NCI-H187 treated with DMSO at 0.1 percent for 48 hours (cell line): ENCODE measurements at regions not wholly inside any gene's neighbourhood (a gene's known extent, or its start where the extent isn't known, plus 50 kb on each side); places are given as distances from the start of the nearest gene placed in this dataset.

Experiments used
- DNase-seq: peaks from one replicate; lab custom pipeline; 2025; lab: John Stamatoyannopoulos, UW

GRCh38 chr5:115377468-115378217 lies 81.2 kb upstream of the CCDC112 start:
- DNase-seq = no peak

DNA sequence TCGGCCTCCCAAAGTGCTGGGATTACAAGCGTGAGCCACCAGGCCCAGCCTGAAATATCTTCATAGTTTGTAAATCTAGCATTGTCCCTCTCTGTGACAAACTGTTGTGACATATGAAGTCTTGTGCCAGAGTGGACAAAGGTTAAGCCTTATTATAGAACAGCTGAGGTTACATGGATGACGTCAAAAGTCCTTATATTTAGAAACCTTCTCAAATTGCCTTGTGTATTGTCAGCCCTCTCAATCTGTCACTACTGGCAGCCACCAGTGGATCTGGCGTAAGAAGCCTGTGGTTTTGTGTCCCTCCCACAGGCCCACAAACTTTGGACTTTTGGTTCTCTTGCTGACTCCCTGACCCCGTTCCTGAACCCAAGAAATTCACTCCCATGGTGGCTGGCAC lies 79.4 kb upstream of the CCDC112 start:
- DNase-seq = no peak

- DNase-seq = no peak
These were observed 77.8 kb upstream of the CCDC112 start for GRCh38 chr5:115374057-115374775.

- DNase-seq = no peak
These were observed 75.7 kb upstream of the CCDC112 start for GRCh38 chr5:115372146-115372545.

DNA sequence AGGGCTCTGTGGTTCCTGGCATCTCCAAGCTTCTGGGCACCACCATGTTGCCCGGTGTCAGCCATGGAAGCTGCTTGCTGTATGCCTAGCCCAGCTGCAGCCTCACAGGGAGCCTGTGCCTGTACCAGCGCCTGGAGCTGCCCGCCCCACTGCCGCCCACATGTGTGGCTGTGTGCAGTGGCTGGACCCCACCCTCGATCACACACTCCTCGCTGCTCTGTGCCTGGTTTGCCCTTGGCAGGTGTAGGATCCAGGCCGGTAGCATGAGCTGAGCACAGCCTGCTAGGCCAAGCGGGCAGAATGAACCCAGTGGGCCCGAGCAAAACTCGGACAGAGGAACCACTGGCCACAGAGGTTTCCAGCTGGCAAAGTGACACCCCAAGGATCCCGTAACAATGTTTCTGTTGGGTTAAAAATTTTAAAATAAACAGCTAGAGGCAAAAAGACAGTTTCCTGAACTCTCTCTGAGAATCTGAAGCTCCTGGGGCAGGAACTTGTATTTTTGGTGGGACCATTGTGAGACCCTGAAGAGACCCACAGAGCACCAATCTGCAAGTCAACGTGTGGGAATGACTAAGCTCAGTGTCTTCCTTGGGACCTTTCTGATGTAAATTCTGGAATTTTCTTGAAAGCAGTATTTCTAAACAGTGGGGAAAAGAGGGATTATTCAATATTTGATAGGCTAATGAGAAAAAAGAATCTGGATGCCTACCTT lies 73.1 kb upstream of the CCDC112 start:
- no peak for DNase-seq

GRCh38 chr5:115366223-115366622 lies 69.8 kb upstream of the CCDC112 start:
- DNase-seq = no peak

- DNase-seq = no peak
These were observed 67.4 kb upstream of the CCDC112 start for GRCh38 chr5:115363879-115364278.

GRCh38 chr5:115360046-115360685 lies 63.7 kb upstream of the CCDC112 start:
- DNase-seq = no peak

DNA sequence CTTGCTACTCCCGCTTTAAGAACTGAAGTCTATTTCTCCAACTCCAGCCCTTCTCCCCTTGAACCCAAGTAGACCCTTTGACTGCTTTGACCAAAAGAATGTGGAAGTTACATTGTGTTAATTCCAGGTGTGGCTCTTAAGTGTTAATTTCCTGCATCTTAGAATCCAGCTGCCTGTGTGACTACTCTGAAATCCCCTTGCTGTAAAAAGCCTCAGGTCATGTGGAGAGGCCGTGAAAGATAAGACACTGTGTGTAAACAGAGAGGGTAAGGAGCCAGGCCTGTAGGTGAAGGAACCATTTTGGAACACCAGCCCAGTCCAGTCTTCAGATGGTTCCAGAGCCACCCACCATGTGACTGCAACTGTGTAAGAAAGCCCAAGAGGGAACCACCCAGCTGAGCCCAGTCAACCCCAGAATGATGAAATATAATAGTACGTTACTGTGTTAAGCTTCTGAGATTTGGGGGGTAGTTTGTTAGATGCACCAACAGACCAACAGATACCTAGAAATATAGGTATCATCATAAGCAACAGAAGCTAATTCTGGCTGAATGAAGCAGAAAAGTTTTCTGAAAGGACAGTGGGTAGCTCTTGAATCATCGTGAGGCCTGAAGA lies 59.4 kb upstream of the CCDC112 start:
- no peak for DNase-seq

GRCh38 chr5:115355095-115355494 lies 58.6 kb upstream of the CCDC112 start:
- DNase-seq = no peak

DNA sequence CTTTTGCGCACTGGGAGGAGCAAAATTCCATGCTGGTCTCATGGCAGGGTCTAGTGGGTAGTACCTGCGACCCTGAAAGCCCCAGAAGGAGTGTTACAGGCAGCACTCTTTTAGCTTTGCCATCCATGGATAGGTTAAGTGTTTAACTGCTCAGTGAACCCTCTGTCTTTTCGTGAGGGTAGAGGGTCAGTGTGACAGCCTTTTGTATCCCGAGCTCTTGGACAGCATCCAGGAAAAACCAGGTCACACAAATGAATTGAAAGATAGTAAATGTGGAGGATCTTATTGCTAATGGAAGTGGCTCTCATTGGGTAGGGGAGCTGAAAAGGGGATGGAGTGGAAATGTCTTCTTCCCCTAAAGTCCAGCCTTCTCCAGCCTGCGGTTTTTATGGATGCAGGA lies 57.8 kb upstream of the CCDC112 start:
- DNase-seq = no peak

- no peak for DNase-seq
These were observed 56.1 kb upstream of the CCDC112 start for GRCh38 chr5:115352571-115352970.

GRCh38 chr5:115351356-115352195 lies 55.1 kb upstream of the CCDC112 start:
- DNase-seq = no peak

DNA sequence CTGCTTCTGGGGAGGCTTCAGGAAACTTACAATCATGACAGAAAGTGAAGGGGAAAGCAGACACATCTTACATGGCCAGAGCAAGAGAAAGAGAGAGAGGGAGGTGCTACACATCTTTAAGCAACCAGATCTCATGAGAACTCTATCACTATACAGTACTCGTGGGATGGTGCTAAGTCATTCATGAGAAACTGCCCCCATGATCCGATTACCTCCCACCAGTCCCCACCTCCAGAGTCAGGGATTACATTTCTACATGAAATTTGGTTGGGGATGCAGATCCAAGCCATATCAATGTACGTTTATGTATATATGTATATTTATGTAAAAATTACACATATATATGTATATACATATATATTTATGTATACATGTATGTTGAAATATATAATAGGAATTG lies 54.4 kb upstream of the CCDC112 start:
- no peak for DNase-seq

DNA sequence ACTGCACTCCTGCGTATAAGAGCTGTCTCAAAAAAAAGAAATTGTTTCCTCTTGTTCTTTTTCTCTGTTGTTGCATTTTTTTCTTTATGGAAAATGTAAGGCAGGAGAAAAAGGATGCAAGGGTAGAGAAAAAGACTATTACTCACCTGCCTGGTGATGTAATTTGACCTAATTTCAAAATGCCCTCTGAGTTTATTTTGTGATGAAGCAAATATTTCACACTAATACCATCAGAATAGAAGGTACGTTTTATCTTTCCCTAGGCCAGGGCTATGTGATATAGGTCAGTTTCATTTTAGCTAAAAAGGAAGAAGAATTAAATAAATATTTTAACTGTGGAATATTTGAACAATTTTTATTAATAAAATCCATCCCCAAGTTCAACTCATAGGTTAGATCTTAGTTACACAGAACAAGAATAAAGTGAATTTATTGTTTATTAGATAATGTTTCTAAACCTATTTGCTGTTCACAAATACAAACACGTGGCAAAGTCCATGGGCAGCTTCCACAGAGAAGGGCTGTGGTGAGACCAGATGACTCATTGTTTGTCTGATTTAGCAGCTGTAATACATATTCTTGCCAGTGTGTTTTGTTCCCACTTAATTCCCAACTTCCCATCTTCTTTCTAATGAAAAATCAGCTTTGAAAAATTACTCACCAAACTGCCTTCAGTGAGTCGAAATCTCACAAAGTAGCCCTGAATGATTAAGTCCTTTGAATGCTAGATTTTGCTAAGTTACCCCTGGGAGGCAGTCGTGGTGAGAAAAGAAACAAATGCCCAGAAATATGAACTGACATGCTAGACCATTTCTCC lies 52.8 kb upstream of the CCDC112 start:
- DNase-seq = no peak

DNA sequence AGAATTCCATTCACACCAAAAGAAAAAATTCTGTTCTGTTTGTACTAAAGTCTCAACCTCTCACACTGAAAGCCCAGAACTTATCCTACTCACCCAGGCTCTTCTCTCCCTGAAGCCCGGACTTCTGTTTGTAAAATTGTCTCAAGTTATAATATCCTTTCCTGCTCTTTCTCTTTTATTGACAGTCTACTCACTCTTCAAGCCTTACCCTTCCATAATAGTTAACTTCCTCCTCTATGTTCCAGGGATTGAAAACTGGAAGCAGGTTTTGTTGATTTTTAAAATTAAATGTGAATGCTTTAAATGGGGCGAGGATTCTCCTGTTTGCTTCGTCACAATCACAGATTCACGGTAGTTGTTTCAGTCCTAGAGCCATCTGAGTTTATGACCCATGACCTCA lies 51.7 kb upstream of the CCDC112 start:
- no peak for DNase-seq
